RPMI7951 (cell line): ENCODE measurements at regions not wholly inside any gene's neighbourhood (a gene's known extent, or its start where the extent isn't known, plus 50 kb on each side); places are given as distances from the start of the nearest gene placed in this dataset.
"Not testable (repeated sequence)": the region's sequence is repeated elsewhere in the genome, so short reads cannot be mapped to it uniquely, and the experiment has no call there.

Experiments used
- DNase-seq: peaks from one replicate; pipeline ENCODE4 v3.0.0-alpha.2; 2012; ENCODE audit warnings: low read depth

DNA sequence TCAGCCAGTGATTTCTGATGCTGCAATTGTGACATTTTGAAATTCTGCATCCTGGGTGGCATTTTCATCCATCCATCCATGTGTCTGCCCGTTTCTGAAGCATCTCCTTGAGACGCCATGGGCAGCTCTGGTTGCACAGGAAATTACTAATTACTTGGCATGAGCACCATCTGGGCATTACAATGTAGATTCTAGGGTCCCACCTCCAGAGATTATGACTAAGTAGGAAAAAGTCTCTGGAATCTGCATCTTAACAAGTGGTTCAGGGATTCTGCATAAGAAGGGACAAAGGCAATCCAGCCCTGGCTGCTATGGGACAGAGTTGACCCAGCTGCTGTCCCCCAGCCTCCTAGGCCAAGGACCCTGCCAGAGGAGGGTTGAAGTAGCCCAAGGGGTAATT lies 65.3 kb downstream of the CUZD1 start:
- DNase-seq: peak; percentile 52

DNA sequence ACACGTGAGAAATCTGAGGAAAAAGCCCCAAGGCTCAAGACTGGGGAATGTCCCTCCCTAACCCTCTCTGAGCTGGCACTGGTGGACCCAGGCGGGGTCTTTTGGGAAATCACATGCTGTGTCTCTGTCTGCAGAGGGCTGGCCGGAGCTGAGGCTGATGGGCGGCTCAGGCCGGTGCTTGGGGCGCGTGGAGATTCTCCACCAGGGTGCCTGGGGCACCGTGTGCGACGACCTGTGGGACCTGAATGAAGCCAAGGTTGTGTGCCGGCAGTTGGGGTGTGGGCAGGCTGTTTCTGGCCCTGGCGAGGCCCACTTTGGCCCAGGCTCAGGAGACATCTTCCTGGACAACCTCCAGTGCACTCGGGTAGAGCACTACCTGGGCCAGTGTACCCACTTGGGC lies 65.7 kb downstream of the CUZD1 start:
- no peak for DNase-seq

DNA sequence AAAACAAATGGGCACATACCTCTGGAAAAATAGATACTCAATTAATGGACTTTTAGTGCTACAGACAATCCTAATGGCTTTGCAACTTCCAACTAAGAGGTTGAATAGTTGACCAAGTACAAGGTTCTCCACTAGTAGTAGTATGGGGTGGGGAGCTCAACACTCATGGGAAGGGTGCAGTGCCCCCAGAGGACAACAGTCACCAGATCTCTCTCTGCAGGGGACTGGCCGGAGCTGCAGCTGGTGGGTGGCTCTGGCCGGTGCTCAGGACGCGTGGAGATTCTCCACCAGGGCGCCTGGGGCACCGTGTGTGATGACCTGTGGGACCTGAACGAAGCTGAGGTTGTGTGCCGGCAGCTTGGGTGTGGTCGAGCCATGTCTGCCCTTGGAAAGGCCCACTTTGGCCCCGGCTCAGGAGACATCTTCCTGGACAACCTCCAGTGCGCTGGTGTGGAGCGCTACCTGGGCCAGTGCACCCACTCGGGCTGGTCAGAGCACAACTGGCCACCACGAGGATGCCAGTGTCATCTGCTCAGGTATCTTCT lies 68.1 kb downstream of the CUZD1 start:
- no peak for DNase-seq

DNA sequence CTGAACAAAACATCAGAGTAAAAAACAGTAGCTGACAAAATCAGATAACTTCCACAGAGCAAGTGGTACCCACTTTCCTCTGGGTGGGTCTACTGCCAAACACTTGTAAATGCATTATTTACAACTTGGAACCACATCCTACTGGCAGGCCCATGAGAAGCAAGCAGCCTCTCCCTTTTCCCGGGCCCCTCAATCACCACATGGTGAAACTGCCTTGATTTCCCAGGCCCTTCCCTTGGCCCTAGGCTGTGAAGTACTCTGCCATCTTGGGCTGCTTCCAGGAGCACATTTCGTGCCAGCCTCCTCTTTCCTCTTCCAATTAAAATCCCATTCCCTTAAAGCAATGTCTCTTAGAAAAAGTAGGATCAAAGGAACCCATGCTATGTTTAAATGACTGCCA lies 71.4 kb downstream of the CUZD1 start:
- DNase-seq: no peak

DNA sequence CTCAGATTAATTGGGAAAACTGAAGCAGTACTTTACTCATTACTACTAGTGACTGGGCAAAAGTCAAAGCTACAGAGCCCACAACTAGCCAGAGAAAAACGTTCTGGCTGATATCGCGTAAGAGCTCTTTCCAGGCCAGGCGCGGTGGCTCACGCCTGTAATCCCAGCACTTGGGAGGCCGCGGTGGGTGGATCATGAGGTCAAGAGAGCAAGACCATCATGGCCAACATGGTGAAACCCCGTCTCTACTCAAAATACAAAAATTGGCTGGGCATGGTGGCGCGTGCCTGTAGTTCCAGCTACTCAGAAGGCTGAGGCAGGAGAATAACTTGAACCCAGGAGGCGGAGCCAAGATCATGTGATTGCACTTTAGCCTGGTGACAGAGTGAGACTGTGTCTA lies 71.8 kb upstream of the C10orf120 start:
- DNase-seq: not testable (repeated sequence)

DNA sequence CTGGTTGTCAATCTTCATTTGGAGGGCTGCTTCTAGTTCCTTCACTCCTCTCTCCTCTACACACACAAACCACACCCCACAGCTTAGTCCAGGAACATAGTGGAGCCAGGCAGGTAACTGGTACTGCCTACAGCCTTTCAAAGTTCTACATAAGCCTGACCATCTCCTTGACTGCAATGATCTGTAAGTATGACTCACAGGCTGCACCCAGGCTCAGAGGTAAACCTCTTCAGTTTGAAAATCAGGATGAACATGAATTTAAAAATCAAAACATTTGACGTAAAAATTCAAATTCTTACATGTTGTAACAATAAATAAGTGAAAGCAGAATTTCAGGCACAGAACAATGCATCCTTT lies 68.7 kb upstream of the C10orf120 start:
- DNase-seq: no peak

DNA sequence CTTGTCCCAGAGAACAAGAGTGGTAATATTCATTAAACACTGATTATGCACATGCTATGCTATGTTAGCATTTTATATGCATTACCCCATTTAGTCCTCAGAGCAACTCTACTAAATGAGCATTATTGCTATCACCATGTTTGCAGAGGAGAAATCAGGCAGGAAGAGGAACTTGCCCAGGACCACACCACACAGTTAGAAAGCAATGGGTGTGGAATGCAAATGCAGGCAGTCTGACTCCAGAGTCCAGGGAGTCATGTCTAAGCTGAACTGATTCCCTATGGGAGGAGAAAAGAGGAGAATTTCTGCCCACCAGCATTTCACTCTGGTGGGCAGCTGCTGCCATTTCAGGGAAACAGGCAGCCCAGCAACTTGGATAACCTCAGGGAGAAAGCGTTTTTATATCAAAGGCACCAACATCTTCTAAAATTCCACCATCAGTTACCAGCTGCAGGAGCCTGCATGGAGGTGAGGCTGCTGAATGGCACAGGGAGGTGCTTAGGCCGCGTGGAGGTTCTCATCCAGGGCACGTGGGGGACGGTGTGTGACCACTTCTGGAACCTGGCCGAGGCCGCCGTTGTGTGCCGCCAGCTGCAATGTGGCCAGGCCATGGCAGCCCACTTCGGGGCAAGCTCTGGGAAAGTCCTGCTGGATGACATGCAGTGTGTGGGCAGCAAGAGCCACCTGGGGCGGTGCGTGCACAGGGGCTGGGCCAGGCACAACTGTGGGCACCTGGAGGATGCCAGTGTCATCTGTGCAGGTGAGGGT lies 68.2 kb upstream of the C10orf120 start:
- DNase-seq: no peak

DNA sequence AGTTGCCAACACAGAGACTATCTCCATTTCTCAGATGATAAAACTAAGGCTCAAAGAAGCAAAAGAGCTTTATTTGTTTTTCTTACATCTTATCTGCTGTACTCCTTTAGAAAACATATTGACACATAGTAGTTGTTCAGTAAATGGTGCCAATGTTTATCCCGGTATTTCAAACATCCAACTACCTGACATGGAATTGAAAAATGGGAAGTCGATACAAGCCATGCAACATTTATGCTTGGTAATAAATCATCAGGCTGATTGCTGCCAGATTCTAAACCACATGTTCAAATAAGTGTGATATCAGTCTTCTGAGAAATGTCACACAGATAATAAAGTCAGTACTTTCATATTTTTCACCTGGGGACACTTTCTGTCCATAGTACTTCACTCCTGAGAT lies 65.8 kb upstream of the C10orf120 start:
- DNase-seq: no peak

DNA sequence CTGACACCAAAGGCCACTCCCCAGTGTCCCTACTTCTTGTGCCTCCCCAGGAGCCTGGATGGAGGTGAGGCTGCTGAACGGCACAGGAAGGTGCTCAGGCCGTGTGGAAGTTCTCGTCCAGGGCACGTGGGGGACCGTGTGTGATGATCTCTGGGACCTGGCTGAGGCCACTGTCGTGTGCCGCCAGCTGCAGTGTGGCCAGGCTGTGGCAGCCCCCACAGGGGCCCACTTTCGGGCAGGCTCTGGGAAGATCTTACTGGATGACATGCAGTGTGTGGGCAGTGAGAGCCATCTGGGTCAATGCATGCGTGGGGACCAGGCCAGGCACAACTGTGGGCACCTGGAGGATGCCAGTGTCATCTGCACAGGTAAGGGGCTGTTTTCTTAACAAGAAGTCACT lies 57.0 kb upstream of the C10orf120 start:
- no peak for DNase-seq

DNA sequence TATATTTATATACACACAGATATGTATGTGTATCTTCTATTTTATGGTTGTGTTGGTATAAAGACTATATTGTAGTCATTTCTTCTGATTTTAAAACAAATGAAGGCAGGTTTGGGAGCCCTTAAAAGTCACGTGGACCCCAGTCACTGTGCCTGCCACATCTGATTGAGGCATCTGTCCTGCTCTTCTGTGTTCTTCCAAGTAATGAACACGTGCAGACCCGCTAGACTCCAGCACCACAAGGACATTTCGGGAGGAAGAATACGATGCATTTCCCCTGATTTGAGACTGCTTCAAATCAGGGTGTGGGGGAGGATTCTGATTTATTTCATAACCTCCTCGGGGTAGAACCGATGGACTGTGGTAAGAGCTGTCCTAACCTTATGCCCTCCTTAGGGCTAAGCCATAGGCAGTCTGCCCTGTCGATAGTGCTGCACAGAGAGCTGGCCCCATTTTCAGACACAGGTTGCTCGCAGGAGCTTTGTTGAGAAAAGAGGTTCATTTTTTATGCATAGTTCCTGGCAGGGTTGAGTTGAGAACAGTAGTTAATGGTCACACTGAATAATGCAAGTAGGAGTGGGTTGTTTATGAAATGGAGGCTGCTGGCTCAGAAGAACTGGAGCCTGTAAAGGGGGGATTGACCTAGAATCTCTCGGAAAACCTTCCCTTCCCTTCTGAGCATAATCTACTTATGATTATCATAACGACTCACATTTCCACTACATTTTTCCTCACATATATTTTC lies 55.0 kb upstream of the C10orf120 start:
- DNase-seq: no peak

DNA sequence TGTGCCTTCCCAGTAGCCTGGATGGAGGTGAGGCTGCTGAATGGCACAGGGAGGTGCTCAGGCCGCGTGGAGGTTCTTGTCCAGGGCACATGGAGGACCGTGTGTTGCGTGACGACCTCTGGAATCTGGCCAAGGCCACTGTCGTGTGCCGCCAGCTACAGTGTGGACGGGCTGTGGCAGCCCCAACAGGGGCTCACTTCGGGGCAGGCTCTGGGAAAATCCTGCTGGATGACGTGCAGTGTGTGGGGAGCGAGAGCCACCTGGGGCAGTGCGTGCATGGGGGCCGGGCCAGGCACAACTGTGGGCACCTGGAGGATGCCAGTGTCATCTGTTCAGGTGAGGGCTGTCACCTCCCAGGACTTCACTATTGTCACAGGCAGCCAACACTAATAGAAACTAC lies 50.2 kb upstream of the C10orf120 start:
- no peak for DNase-seq
